Amygdala (tissue), 56 donors: ENCODE measurements at regions not wholly inside any gene's neighbourhood (a gene's known extent, or its start where the extent isn't known, plus 50 kb on each side); places are given as distances from the start of the nearest gene placed in this dataset.
A peak's percentile ranks its signal among the peaks of the same experiment; 100 is the strongest.

Experiments
- DNase-seq, 56 donors: peaks; one replicate each; lab custom pipeline; 2025; lab: John Stamatoyannopoulos, UW

DNA sequence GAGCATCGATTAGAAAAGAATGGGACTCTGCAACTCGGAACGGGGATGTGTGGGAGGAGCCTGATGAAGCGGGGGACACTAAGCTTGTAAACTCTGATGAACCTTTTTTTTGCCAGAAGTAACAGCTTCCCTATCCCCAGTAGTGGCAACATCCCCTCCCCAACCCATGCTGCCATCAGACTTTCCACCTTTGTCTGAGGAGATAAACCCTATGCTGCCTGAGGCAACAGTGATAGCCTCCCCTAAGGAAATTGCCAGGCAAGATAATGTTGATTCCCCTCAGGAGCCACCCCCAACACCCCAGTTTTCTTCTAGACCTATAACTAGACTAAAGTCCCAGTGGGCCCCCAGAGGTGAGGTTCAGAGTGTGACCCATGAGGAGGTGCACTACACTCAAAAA is 173.7 kb downstream of the AKR1D1 start:
- DNase-seq, result no peak

DNA sequence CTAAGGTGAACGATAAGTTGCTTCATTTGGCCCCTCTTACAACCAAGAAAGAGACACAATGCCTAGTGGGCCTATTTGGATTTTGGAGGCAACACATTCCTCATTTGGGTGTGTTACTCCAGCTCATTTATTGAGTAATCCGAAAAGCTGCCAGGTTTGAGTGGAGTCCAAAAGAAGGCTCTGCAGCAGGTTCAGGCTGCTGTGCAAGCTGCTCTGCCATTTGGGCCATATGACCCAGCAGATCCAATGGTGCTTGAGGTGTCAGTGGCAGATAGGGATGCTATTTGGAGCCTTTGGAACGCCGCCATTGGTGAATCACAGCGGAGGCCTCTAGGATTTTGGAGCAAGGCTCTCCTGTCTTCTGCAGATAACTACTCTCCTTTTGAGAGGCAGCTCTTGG is 176.4 kb downstream of the AKR1D1 start:
- peak in 1 of 56 donors; percentile 7 for DNase-seq

DNA sequence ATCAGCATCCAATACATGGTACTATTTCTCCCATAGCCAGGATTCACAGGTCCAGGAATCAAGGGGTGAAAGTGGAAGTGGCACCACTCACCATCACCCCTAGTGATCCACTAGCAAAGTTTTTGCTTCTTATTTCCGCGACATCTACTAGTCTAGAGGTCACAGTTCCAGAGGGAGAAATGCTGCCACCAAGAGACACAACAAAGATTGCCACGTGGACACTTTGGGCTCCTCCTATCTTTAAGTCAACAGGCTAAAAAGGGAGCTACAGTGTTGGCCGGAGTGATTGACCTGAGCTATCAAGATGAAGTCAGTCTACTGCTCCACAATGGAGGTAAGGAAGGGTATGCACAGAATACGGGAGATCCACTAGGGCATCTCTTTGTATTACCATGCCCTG is 178.2 kb downstream of the AKR1D1 start:
- no peak for DNase-seq

DNA sequence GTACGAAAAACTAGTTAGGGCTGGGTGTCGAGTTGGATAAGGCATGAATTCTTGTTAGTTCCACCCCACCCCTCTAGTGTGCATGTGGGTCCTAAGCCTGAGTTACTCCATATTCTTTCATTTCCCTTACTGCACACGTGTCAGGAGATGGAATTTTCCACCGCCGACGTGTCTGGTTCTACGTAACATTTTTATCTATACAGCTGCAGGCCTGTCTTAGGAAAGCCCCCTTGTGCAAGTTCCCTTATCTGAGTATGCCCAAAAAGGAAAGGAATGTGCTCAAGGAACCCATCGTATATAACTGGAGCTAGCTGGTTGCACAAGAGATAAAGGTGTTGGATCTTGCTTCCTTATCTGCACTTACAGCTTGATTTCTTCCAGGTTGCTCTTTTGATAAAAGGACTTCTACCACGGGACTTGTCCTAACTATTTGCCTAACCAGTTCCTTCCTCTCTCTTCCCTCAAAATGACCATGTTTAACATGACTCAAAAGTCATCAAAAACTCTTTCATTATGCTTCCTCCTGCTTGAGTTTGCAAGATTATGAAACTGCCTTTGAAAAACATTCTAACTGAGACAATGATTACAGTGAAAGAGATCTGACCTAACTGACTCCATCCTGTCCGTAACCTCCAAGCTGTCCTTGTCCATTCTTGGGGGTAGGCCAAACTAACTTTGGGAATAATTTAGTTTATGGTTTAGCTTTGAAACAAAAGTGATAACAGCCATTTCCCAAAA is 181.4 kb downstream of the AKR1D1 start:
- DNase-seq, result no peak

DNA sequence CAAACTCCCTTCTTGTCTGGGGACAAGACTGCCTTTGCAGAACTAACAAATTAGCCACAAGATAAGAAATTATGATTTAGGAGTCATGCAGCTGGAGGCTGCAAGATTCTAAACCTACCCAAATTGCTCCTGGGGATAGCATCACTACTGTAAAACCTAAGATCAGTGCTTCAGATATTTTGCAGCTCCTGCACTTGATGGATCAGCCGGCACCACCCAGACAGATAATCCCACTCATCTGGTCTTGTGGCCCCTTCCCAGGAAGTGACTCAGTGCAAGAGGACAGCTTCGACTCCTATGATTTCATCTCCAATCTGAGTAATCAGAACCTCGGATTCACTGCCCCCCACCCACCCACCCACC is 181.9 kb downstream of the AKR1D1 start:
- no peak for DNase-seq

DNA sequence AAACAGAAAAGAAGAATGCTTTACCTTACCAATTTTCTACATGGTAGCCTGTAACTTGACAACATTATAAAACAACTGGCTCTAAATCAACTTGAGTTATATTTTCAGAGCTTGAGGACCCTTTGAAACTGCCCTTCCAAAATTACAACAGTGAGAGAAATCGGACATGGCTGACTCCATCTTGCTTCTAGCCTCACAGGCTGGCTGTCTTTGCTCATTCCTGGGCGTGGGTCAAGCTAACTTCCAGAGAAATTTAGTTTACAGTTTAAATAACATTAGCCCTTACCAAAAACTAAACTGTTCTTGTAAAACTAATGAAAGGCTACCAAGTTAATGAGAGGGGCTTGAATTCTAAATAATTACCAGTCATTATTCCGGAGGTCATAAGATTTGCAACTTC is 183.4 kb downstream of the AKR1D1 start:
- DNase-seq, result no peak

DNA sequence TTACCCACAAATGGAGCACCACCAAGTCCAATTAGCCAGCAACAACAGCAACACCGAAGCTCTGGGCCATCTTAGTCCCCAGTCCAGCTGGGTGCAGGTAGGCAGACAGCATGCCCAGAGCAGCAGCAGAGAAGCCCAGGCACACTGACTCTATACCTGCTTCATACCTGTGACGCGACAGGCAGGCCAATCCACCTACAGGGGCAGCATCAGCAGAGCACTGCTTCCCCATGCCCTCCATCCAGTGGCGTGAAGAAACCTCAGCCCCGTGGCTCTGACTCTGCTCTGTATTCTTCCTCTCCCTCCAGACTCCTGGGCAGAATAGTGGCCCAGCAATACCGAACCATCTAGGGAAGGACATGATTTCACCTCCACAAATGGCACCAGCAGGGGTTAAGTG is 191.7 kb downstream of the AKR1D1 start:
- DNase-seq, result no peak

DNA sequence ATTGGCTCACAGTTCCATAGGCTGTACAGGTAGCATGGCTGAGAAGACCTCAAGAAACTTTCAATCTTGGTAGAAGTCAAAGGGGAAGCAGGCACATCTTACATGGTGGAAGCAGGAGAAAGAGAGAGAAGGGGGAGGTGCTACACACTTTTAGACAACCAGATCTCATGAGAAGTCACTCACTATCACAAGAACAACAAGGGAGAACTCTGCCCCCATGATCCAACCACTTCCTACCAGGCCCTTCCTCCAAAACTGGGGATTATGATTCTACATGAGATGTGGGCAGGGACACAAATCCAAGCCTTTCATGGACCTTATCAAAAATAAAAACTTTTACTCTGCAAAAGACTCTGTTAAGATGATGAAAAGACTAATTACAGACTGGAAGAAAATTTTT is 183.2 kb upstream of the TRIM24 start:
- DNase-seq, result no peak

DNA sequence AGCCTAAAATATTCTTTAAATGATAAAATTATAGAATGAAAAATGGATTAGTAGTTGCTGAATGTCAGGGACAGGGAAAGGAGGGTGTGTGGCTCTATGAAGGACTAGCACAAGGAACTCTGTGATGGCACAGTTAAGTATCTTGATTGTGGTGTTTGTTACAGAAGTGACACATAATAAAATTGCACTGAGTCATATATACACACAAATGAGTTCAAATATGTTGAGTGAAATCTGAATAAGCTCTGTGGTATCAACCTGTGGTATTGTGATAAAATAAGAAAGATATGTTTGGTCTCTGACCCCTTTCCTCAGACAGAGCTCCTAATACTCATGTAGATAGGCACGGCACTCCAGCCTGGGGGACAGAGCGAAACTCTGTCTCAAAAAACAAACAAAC is 181.5 kb upstream of the TRIM24 start:
- no peak for DNase-seq

DNA sequence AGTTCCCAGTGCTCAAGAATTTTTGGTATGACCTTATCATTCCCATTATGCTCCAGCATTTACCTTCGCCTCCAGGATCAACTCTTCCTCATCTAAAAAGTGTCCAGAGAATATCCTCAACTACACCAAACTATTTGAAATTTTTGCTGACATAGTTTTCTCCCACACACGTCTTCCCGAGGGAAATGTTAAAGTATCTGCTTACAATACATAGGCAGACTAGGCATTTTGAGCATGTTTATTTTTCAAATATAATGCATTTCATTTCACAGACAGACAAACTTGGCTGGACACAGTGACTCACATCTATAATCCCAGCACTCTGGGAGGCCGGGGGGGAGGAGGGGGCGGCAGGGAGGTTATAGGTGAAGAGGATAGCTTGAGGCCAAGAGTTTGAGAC is 177.1 kb upstream of the TRIM24 start:
- no peak for DNase-seq

DNA sequence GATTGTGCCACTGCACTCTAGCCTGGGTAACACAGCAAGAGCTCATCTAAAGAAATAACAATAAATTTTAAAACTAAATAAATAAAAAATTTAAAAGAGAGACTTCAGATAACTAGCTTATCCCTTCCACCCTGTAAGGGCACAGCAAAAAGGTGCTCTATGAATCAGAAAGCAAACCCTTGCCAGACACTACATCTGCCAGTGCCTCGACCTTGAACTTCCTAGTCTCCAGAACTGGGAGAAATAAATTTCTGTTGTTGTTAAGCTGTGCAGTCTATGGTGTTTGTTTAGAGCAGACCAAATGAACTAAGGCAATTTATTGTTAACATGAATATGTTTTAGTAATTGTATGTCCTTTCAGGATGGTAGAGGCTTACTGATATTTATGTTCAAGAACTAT is 174.9 kb upstream of the TRIM24 start:
- no peak for DNase-seq

DNA sequence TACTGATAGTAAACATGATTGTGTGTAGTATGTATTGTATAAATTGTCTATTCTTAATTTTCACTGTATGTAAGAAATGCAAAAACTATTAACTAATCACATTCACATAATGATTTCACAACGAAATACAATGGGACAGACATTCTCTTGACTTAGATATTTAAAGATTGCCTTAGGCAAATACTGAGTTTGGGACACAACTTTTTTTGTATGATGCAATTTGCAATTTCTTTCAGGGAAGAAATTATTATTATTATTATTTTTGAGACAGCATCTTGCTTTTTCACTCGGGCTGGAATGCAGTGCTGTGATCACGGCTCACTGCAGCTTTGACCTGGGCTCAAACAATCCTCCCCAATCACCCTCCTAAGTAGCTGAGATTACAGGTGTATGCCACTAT is 173.2 kb upstream of the TRIM24 start:
- no peak for DNase-seq

DNA sequence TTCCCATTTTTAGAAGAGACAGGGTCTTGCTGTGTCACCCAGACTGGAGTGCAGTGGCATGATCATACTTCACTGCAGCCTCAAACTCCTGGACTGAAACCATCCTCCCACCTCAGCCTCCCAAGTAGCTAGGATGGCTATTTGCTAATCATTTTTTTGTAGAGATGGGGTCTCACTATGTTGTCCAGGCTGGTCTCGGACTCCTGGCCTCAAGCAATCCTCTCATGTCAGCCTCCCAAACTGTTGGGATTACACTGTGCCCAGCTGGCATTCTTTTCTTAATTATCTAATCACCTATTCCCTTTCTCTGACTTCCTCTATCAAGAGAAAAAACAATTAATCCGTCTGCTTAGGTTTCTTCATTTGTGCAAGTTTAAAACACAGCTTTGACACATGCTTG is 172.5 kb upstream of the TRIM24 start:
- no peak for DNase-seq

DNA sequence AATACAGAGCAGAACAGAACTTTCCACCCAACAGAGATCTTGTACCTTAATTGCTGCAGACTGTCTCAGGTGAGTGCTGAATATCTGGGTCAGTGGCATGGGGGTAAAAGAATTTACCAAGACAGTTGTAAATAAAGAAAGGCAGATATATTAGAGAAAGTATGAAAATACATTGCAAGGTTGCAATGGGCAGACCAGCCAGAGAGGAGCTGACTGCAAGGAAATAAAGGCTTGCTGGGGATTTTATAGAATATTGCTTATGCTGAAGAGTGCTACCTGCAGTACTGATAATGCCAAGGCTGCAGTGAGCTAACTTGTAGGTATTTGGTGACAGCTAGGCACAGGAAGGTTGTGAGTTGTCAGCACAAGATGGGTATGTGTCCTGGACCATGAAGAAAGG is 171.0 kb upstream of the TRIM24 start:
- no peak for DNase-seq

DNA sequence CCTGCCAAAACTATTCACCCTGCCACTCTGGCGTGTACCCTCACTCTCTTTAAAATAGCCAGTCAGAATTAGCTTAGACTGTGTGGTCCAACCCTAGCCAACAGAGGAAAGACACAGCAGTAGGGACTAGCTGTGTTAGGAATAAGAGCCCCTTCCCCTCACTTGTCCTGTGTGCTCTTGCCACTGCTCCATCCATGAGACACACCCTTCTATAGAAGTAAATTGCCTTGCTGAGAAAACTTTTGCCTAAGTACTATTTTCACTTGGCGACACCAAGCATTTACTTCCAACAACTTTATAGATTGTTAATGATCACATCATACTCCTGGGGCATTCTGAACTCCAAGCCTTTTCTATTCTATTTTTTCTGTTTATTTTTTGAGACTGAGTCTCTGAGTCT is 170.2 kb upstream of the TRIM24 start:
- no peak for DNase-seq

DNA sequence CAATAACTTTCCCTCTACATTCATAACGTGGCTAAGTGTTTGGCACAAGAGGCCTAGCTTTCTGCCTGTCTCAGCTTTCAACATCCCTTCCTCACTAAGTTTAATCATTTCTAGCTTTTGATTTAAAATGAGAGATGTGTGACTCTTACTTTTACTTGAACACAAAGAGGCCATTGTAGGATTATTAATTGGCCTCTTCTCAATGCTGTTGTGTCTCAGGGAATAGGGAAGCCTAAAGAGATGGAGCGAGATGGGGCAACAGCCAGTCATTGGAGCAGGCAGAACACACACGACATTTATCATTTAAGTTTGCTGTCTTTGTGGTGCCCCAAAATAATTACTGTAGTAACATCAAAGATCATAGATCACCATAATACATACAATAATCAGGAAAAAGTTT is 167.1 kb upstream of the TRIM24 start:
- no peak for DNase-seq

DNA sequence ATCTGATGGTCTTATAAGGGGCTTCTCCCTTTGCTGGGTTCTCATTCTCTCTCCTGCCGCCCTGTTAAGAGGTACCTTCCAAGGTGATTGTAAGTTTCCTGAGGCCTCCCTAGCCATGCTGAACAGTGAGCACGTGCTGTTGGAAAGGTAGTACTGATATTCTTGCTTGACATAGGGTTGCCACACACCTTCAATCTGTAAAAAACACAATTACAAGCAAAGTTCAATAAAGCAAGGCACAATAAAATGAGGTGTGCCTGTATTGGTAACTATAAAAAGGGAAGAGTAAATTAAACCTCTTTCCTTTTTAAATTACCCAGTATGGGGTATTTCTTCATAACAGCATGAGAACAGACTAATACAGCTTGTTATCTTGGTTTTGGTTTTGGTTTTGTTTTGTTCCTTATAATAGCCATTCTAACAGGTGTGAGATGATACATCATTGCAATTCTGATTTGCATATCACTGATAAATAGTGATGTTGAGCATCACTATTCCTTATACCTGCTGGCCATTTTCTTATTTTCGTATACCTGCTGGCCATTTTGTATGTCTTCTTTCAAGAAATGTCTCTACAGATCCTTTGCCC is 164.9 kb upstream of the TRIM24 start:
- DNase-seq, result no peak

DNA sequence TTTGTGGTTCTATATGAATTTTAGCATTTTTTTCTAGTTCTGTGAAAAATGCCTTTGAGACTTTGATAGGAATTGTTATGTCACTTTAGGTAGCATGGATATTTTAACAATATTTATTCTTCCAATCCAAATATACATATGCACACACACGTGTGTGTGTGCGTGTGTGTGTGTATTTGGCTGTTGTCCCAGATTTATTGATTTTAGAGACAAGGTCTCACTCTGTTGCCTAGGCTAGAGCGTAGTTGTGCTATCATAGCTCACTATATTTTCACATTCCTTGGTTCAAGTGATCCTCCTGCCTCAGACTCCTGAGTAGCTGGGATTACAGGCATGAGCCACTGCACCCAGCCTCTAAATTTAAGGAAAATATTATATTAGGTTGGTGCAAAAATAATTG is 162.5 kb upstream of the TRIM24 start:
- DNase-seq, result no peak

DNA sequence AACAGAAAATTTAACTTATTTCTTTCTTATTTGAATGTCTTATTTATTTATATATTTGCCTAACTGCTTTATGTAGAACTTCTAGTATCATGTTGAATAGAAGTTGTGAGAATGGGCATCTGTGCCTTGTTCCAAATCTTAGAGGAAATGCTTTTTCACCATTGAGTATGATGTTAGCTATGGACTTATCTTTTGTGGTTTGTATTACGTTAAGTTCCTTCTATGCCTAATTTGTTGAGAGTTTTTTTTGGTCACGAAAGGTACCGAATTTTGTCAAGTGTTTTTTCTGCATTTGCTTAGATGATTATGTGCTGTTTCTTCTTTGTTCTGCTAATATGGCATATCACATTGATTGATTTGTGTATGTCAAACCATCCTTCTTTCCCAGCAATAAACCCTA is 161.0 kb upstream of the TRIM24 start:
- DNase-seq, result no peak

DNA sequence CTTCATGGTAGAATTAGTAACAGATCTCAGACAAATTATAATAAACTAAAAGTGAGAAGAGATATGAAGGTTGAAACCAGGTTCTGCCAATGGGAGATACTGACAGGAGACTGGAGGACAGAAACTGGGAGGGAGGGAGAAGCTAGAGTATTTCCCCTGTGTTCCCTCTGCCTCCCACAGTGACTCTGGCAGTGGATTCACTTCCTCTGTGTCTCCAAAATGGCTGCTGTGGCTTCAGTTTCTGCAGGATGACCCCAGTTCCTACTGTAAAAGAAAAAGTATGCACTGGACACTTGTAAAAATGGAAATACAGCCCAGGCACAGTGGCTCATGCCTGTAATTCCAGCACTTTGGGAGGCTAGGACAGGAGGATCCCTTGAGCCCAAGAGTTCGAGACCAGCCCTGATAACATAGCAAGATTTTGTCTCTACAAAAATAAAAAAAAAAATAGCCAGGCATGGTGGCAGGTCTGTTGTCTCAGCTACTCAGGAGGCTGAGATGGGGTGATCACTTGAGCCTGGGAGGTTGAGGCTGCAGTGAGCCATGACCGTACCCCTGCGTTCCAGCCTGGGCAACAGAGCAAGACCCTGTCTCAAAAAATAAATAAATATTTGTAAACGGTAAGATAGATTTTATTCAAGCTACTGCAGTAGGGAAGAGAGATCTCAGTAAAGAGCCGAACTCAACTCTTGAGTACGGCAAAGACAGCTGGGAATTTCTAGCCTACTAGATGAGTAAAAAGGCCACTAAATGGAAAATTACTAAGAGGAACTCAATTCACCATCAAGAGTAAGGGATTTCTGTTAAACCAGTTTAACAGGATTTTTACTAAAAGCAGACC is 156.6 kb upstream of the TRIM24 start:
- no peak for DNase-seq

DNA sequence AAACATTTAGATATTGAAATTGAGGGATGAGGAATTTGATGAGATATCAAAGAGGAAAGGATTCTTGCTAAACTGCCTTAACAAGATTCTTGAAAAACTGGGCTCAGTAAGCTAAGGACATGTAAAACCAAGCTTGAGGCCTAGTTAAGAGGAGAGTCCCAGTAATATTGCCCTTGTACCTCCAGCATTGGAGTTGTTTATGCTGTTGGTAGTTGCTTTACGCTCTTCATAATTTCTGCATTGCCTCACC is 156.1 kb upstream of the TRIM24 start:
- no peak for DNase-seq

DNA sequence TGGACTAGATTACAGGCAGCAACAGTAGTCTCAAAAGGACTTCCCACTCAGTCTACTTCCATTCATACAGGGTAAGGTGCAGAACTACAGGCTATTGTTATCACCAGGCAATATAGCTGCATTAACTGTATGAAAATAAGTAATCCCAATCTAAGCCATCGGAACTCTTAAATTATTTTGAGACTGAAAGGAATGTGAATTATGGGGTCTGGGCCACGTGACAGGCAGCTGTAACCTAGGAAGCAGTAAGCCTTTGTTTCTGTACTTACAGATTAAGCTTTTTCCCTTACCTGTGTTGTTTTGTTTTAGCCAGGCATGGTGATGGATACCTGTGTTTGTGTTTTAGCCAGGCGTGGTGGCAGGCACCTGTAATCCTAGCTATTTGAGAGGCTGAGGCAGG is 152.4 kb upstream of the TRIM24 start:
- DNase-seq, result no peak
